Renal pelvis (tissue), 1 donor: ENCODE measurements at regions not wholly inside any gene's neighbourhood (a gene's known extent, or its start where the extent isn't known, plus 50 kb on each side); places are given as distances from the start of the nearest gene placed in this dataset.

Experiments used
- DNase-seq: peaks from one replicate; pipeline ENCODE4 v3.0.0-alpha.2; 2013

- DNase-seq, result no peak
Measured at GRCh38 chr13:42722883-42723539, 58.4 kb upstream of the FAM216B start.

GRCh38 chr13:42728507-42729180 lies 52.7 kb upstream of the FAM216B start:
- no peak for DNase-seq

GRCh38 chr13:42729857-42730402 lies 51.5 kb upstream of the FAM216B start:
- no peak for DNase-seq
